ENCODE measurements at regions not wholly inside any gene's neighbourhood (a gene's known extent, or its start where the extent isn't known, plus 50 kb on each side); places are given as distances from the start of the nearest gene placed in this dataset.

DNA sequence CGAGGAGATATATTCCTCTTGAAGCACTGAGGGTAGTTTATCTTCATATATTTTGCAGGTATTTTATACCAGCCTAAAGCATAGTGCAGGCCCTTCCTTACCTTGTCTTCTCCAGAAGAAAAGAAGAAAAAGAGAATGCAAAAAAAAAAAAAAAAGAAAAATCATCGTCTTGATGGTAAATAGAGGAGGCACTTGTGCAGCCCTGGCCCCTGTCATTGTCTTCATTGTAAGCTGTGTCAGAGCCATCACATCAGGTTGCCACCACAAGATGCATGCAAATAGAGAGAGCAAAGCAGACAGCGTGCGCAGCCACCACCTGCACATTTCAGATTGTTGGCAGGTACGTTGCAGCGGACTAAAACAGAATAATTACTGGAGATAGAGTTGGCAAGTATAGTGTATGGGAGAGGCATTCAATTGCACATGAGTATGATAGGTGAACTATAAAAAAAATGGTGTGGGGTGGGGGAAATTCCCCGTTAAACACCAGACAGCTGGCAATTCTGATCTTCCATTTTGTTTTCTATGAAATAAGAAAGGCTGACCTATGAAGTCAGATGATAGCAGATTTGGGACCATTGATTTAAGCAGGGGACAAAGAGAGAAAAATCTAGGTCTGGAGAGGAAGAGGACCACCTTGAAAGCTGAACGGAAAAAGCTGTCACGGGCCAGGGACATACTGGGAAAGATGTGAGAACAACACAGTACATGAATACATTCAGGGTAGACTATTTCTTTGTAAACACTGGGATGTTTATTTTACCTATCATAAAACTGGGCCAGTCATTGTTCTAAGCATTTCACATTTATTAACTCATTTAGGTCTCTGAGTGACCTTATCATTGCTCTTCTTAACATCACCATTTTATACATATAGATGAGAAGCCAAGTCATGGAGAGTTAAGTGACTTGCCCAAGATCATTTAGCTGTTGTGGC lies 306.3 kb upstream of the SP8 start:
- DNase-seq (ENCODE audit: low spot score) = no peak

DNA sequence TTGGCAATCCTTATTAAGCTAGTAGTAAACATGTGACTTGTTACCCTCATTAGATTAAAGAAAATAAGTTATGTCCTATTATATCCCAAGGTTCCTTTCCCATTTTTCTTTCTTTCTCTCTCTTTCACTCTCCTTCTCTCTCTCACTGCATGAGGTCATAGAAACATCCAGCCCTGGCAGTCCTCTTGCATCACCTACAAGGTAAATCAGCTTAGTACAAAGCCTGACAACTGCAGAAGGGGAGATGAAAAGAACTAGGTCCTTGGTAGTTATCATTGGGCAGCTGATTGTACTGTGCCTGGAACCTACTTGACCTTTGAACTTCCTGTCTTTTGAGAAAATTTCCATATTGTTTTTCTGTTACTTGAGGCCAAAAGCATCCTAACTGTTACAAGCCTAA lies 307.9 kb upstream of the SP8 start:
- DNase-seq (ENCODE audit: low spot score) = no peak

- DNase-seq (ENCODE audit: low spot score) = no peak
Measured at GRCh38 chr7:21099432-21099831, 312.7 kb upstream of the SP8 start.

- DNase-seq (ENCODE audit: low spot score) = no peak
Measured at GRCh38 chr7:21099955-21100354, 313.3 kb upstream of the SP8 start.

- DNase-seq (ENCODE audit: low spot score) = no peak
Measured at GRCh38 chr7:21101541-21101940, 314.9 kb upstream of the SP8 start.

DNA sequence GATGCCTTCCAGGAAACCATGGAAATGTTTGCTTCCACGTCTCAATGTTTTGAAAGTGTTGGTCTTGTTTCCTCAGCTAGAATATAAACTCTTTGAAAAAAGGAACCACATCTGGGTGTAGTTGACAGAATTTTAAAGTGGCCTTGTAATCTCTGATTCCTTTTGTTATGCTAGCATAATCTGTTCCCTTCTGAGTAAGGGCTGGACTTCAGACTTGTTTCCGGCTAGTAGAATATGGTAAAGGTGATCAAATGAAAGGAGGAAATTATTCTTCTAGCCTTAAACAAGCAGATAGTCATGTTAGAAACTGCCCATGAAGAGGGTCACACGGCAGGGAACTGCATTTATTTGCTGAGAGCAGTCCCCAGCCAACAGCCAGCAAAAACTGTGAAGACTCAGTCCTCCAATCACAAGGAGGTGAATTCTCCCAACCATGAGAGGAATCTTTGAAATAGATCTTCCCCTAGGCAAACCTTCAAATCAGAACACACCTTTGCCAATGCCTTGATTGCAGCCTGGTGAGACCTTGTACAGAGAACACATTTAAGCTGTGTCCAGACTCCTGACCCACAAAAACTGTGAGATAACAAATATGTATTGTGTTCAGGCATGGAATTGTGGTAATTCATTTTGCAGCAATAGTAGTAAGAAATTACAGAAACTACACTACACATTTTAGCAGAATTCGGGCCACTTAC lies 316.9 kb upstream of the SP8 start:
- no peak for DNase-seq (ENCODE audit: low spot score)

DNA sequence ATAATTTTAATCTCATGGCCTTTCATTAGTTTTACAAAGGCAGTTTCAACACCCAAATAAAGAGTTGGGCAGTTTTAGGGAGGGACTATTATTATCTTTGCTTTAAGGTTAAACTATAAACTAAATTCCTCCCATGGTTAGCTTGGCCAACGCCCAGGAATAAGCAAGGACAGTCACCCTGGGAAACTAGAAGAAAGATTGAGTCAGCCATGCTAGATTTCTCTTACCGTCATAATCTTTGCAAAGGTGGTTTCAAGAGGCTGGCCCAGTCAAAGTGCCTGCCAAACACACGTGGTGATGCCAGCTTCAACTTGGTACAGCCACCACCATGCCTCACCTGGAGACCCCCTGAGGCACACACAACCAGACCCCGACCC lies 317.4 kb upstream of the SP8 start:
- DNase-seq (ENCODE audit: low spot score) = no peak

- DNase-seq (ENCODE audit: low spot score) = no peak
Measured at GRCh38 chr7:21106296-21106732, 319.6 kb upstream of the SP8 start.

DNA sequence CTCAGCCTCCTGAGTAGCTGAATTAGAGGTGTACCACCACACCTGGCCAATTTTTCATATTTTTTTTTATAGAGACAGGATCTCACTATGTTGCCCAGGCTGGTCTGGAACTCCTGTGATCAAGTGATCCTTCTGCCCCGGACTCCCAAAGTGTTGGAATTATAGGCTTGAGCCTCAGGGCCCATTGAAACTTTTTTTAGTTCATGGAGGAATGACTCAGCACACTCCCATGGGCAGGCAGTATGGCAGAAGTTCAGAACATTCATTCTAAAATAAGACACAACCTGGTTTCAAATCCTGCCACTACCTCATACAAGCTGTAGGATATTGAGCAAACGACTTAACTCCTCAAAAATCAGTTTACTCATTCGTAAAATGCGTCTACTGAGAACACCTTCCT lies 320.4 kb upstream of the SP8 start:
- no peak for DNase-seq (ENCODE audit: low spot score)

- no peak for DNase-seq (ENCODE audit: low spot score)
Measured at GRCh38 chr7:21108182-21108581, 319.7 kb upstream of the SP4 start.

GRCh38 chr7:21113609-21114415 lies 314.1 kb upstream of the SP4 start:
- DNase-seq (ENCODE audit: low spot score) = no peak

- no peak for DNase-seq (ENCODE audit: low spot score)
Measured at GRCh38 chr7:21123586-21123985, 304.3 kb upstream of the SP4 start.

GRCh38 chr7:21125297-21125696 lies 302.6 kb upstream of the SP4 start:
- DNase-seq (ENCODE audit: low spot score) = no peak

GRCh38 chr7:21128062-21128817 lies 299.6 kb upstream of the SP4 start:
- DNase-seq (ENCODE audit: low spot score) = no peak

DNA sequence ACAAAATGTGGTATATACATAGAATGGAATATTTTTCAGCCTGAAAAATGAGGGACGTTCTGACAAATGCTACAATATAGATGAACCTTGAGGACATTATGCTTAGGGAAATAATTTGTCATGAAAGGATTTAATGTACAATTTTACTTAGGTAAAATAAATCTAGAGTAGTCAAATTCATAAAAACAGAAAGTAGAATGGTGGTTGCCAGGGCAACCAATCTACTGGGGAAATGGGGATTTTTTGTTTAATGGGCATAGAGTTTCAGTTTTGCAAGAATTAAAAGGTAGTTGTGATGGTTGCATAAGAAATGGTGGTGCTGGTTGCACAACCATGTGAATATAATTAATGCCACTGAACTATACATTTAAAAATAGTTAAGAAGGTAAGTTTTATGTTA lies 296.0 kb upstream of the SP4 start:
- DNase-seq (ENCODE audit: low spot score) = no peak

- DNase-seq (ENCODE audit: low spot score) = no peak
Measured at GRCh38 chr7:21134631-21135030, 293.3 kb upstream of the SP4 start.

DNA sequence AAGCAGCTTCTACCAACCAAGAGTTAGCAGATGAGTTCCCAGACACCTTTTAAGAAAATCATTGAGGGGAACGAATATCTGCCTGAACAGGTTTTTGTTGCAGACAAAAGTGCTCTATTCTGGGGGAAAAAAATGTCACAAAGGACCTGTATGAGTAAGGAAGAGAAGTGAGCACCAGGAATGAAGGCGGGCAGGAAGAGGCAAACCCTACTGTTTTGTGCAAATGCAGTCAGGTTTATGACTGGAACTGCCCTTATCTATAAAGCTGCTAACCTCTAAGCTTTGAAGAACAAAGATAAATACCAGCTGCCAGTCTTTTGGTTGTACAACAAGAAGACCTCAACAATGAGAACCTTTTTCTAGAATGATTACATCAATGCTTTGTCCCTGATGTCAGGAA lies 292.4 kb upstream of the SP4 start:
- no peak for DNase-seq (ENCODE audit: low spot score)

GRCh38 chr7:21137640-21138039 lies 290.2 kb upstream of the SP4 start:
- DNase-seq (ENCODE audit: low spot score) = no peak

GRCh38 chr7:21140622-21141021 lies 287.3 kb upstream of the SP4 start:
- no peak for DNase-seq (ENCODE audit: low spot score)

DNA sequence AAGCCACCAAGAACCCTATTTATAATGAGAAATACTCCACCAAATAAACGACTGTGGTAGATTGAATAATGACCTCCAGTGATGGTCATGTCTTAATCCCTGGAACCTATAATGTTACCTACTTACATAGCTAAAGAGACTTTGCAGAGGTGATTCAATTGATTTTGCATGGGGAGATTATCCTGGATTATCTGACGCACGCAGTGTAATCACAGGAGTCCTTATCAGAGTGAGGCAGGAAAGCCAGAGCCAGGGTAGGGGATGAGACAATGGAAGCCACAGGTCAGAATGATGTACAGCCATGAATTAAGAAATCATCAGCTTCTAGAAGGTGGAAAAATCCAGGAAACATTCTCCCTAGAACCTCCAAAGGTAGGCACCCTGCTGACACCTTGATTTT lies 286.4 kb upstream of the SP4 start:
- no peak for DNase-seq (ENCODE audit: low spot score)

DNA sequence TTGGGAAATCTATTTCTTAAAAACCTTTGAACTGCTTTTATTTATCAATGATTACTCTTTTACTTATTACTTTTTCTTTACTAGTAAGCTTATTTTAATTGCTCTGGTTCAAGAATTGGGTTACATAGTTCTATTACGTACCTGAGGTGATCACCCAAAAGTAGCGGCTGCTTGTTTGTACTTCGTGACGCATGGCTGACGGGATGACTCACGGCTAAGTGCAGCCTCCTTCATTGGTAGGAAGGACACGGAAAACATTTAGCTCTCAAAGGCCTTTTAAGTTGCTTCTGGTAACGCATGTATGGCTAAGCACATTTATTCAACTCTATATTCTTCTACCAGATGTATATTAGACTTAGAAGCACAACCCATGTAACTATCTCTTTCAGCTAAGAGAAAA lies 285.8 kb upstream of the SP4 start:
- DNase-seq (ENCODE audit: low spot score) = no peak
